GM18870 (cell line): ENCODE measurements at regions not wholly inside any gene's neighbourhood (a gene's known extent, or its start where the extent isn't known, plus 50 kb on each side); places are given as distances from the start of the nearest gene placed in this dataset.
"Not testable (repeated sequence)": the region's sequence is repeated elsewhere in the genome, so short reads cannot be mapped to it uniquely, and the experiment has no call there.

Experiments used
- ATAC-seq: cut with Tn5 transposase; IDR thresholded peaks from one replicate; pipeline ENCODE4 v1.9.1; 2021; ENCODE audit warnings: moderate library complexity; ENCODE audit not compliant: unreplicated experiment

GRCh38 chr12:124159655-124160054, 135.2 kb upstream of the RFLNA start:
- no peak for ATAC-seq

GRCh38 chr12:124160097-124160756, 134.7 kb upstream of the RFLNA start:
- no peak for ATAC-seq

GRCh38 chr12:124161402-124161801, 133.5 kb upstream of the RFLNA start:
- ATAC-seq = not testable (repeated sequence)

DNA sequence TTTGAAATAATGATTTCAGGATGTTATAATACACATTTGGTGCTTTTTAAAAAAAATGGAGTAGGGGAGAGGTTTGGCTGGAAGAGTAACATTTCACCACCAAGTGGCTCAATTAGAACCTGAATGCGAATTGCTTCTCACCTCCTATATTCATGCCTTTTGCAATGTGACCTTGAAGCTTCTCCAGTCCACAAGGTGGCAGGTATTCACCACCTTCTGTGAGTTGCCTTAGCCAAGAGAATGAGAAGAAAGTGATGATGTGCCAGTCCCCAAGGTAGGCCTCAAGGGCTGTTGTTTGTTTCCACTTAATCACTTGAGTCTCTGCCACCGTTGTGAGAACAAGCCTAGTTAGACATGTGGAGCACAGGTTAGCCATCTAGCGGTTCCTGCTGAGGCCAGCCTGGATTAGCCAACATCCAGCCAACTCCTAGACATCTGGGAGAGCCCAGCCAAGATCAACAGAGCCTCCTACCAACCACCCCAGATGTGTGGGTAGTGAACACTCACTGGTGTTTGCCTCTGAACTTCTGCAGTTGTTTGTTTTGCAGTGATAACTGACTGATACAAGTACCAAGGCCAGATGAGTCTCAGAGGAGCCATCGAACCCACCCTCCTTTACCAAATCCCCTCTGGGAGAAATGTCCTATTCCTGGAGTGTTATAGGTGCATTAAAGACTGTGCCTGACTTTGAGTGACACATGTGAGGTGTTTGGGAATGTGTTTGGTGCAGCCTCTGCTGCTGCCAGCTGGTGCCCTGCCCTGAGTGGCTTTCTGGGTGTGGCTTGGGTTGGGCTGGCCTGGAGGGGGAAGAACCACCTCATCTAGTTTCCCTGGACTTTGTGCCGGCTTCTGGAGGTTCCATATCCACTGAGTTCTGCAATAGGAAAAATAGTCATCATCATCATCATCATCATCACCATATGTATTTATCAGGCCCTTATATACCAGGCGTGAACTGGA, 132.5 kb upstream of the RFLNA start:
- no peak for ATAC-seq

GRCh38 chr12:124165695-124166094, 129.2 kb upstream of the RFLNA start:
- no peak for ATAC-seq

- no peak for ATAC-seq
These were observed 127.8 kb upstream of the RFLNA start for GRCh38 chr12:124167141-124167540.

DNA sequence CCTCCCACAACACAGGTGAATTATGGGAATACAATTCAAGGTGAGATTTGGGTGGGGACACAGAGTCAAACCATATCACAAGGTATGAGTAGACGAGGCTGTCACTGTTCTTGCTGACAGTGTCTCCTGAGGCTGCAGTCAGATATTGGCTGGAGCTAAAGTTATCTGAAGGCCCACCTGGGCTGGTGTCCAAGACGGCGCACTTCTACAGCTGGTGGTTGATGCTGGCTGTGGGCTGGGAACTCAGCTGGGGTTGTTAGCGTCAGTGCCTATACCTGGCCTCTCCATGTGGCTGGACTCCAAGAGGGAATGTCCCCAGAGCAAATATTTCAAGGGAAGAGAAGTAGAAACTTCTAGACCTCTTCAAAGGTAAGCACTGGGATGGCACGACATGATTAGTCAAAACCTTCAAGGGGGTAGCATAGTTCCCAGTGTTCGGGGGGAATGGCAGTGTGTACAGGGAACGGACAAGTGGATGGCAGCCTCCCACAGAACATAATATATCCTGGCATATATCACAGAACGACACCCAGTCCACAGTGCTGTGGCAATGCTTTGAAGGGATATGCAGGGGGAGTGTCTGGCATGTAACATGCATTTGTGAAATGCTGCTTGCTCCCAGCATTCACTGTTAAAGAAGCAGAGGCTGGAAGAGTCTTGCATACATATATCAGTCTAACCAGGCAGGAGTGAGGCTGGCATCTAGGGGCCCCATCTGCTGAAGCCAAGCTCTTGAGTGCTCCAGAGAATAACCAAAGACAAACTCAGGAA, 126.7 kb upstream of the RFLNA start:
- no peak for ATAC-seq

- ATAC-seq = no peak
These were observed 125.2 kb upstream of the RFLNA start for GRCh38 chr12:124169577-124170284.

DNA sequence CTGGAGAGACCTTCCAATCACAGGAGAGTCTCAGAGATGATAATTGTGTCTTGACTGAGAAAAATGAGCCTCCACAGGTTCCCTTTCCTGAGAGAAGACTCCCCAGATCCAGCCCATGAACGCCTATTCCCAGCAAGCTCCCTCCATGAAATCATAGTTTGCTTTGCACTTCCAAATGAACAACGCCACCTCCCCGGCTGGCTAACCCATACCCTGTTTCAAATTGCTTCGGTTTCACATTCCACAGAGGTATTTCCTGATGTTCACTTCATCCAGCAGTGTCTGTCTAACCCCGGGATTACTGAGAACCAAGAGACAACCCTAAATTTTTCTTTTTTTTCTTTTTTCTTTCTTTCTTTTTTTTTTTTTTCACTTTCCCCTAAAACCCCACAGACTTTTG, 124.1 kb upstream of the RFLNA start:
- no peak for ATAC-seq

- no peak for ATAC-seq
These were observed 123.5 kb upstream of the RFLNA start for GRCh38 chr12:124171231-124171979.

DNA sequence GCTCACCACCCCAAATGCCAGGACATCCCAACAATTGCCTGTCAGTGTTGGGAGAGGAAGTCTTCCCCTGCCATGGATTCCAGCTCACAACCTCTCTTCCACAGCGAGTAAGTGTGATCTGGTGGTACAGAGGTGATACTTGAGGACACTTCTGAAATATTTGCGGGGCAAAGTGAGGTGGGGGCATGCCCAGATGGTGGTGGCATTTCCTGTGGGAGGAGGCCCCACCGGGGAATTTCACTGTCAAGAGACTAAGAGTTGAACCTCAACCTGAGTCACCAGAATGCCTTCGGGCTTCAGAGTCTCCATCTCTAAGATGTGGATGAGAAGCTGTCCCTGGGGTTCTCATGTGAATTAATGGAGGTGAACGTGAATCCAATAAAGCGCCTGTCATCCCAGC, 122.3 kb upstream of the RFLNA start:
- ATAC-seq = no peak

GRCh38 chr12:124173692-124174091, 121.2 kb upstream of the RFLNA start:
- ATAC-seq = no peak

DNA sequence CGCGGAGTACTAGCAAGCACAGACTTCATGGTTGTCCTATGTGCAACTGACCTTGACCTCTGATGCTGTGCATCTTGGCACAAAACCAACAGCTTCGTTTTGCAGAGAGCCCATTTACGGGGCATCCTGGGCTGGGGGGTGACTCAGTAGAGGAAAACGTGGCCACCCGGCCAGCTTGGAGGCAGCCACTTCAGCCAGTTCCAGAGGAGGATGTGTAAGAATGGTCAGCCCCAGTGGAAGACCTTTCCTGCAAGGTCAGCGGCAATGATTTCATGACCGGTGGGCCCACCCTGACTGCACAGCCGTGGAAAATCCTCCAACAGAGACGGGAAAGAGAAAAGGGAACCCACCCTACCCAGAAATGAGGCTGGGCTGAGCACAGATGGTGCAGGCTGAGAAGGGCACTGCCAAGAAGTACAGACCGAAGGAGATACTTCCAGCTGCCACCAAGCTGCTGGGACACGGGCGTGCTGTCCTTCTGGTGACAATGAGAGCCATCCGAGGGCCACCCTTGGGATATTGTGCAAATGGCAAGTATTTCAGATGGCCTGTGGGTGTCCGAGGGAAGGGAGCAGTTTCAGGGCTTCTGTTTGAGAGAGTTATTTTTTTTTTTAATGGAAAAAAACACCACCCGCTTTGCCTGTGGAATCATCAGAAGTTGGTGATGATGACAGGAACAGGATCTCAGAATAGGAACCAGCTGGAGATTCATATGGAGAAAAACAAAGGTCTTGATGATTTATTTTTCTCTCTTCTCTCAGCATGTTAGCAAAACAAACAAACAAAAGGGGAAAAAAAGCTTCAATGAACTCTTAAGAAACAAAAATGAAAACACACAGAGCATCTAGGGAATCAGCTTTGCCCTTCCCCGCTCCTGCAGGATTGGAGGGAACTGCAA, 120.2 kb upstream of the RFLNA start:
- no peak for ATAC-seq

GRCh38 chr12:124175704-124176103, 119.2 kb upstream of the RFLNA start:
- ATAC-seq = no peak

DNA sequence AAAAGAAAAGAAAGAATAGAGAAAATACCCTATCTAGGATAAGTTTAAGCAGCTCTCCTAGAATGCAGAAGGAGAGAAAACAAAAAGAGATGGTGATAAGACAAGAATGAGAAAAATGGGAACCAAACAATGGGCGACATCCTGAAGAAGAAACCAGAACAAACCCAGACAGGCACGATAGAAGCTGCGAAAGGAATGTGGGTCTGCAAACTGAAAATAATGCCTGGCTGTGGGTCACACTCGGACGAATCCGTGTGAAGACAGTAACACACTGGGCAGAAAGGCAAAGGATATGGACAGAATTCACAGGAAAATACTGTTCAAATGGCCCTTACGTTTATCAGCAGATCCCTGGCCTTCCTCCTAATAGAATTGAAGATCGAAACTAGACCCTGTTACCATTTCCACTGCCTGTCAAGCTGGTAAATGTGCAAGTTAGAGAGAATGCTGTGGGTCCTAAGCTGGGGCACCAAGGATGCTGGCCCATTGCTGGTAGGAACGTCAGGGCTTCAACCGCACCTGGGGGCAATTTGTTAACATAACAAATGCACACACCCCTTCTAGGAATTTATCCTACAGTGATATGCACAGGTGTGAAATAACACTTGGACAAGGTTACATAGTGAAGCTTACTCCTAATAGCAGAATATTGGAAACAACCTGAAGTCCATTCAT, 117.5 kb upstream of the RFLNA start:
- ATAC-seq = no peak

GRCh38 chr12:124177951-124178316, 117.0 kb upstream of the RFLNA start:
- no peak for ATAC-seq

DNA sequence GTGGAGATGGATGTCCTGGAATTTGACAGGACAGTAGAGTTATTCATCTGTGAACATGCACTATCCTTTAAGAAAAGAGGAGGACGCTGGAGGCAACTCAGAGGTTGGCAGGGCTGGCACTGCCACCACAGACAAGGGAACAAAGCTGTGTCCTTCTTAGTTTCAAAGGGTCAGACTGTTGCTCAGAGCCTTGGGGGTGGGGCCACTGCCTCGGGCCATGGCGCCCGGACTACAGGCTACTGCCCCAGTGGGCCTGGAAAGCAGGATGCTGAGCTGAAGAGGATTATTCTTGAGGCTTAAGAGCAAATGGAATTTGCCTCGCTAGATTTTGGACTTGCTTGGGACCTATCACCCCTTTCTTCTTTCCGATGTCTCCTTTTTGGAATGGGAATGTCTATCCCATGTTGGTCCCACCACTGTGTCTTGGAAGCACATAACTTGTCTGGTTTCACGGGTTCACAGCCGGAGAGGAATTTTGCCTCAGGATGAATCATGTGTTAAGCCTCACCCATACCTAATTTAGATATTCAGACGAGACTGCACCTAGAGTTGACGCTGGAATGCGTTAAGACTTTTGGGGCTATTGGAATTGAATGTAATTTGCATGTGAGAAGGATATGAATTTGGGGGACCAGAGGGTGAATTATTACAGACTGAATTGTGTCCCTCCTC, 114.8 kb upstream of the RFLNA start:
- ATAC-seq = no peak

- ATAC-seq = no peak
These were observed 111.7 kb upstream of the RFLNA start for GRCh38 chr12:124183172-124183571.
